ENCODE measurements at regions not wholly inside any gene's neighbourhood (a gene's known extent, or its start where the extent isn't known, plus 50 kb on each side); places are given as distances from the start of the nearest gene placed in this dataset.

DNA sequence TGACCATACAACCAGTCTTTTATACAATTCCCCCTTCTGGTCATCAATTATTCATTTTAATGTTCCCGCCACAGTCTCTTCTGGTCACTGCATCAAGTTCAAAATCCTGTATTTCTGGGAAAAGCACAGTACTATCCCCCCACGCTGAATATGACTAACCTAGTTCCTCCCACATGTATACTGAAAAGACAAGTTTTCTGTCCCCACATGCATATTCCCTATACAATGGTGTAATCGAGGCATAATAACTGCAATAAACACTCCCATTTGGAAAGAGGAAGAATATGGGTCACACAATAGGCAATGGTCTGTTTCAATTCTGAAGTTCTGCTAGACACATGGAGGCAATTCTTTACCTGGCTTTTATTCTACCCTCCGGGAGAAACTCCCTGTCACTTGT is 344.9 kb downstream of the EFNA5 start:
- DNase-seq (ENCODE audit: low spot score), result no peak

DNA sequence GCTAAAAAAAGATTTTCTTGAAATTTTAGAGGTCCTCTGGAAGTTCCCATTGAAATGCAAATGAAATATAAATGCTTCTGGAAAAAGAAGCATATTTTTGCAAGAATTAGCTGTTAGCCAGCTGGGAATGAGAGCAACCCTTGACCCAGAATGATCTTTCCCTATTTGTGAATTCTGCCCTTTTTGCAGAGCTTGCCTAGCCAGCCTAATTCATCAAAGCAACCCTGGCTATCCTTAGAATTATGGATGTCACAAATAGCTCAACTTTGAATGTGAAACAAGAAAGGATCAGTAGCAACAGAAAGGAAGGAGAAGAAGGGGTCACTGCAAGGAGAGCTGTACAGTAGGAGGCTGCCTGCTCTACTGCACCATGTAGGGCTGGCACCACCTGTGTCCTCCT is 345.9 kb downstream of the EFNA5 start:
- DNase-seq (ENCODE audit: low spot score), result no peak

DNA sequence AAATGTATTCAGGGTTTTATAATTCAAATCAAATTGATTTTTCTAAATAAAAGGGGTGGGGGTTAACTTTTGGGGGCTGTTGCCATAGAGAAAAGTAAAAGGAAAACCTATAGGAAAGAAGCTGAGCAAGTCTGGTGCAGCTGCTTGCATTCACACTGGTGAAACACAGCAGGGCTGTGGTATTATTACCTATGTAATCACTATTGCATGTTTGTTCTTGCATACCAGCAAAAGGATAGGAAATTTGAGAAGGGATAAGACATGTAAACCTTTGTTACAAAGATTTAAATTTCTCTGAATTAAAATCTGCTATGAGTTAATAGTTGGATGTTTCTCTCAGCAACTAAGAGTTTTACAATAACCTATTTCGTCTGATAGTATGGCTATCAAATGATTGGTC is 346.7 kb downstream of the EFNA5 start:
- DNase-seq (ENCODE audit: low spot score), result no peak

DNA sequence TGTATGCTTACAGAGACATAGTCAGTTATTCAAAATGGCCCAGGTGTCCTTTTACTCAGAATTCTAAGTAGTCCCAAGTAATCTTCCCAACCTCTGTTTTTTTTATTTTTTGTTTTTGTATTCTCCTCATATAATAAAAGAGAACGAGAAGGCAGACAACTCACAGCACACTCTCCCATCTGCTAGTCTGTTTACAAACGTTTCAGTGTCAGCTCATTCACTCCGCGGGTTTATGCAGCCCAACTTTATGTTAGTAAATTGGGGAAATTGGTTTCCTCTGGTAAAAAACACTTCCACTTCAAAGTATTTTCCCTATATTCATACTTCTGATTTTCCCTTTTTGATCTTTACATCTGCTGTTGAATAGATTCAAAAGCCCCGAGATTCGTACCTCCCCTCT is 347.2 kb downstream of the EFNA5 start:
- DNase-seq (ENCODE audit: low spot score), result no peak

DNA sequence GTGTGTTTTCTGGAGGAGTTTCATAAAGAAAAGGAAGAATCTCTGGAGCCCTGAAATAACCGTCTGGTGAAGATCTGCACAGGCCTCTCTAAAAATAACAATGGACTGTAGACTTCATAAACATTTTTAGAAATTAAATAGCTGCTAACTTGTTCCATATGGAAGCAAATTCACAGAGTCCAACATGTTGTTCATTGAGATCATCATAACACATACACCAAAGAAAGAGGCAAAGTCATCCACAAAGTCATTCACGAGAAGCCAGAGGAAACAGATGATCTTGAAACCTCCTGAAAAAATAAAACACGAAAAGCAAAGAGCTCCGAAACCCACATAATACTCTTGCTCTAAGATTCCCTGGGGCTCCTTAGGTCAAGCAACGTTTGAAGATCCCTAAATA is 347.8 kb downstream of the EFNA5 start:
- no peak for DNase-seq (ENCODE audit: low spot score)

DNA sequence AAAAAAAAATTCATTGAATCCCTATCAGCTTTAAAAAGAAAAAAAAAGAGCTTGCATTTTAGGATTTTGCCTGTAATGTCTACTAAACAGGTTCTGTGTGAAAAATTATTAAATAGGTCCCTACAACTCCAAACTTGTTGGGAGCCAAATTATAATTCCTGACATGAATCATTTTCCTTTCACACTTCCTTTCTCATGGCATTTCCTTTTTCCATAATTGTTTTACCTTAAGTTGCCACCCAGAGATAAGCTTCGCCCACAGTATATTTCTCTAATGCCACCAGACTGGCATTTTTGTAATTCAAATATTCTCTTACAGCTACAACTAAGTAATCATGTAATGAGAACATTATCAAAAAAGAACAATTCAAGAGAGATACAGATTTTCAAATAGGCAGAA is 348.8 kb downstream of the EFNA5 start:
- DNase-seq (ENCODE audit: low spot score), result no peak

DNA sequence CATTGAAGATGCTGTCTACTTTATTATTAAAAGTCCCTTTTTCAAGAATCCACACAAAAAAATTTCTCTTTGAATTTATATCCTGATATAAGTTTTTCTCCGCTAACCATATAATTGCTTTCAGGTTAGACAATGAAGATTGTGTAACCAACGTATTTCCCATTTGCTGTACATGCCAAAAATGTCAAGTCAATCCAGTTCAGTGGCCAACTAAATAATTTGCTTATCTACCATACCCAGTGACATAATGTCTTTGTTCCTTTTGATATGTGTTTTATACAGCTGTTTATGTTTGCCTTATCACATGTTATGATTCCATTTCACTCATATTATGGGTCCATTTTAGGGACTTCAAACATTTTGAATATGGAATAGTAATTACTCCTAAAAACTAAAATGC is 349.9 kb downstream of the EFNA5 start:
- DNase-seq (ENCODE audit: low spot score), result no peak

DNA sequence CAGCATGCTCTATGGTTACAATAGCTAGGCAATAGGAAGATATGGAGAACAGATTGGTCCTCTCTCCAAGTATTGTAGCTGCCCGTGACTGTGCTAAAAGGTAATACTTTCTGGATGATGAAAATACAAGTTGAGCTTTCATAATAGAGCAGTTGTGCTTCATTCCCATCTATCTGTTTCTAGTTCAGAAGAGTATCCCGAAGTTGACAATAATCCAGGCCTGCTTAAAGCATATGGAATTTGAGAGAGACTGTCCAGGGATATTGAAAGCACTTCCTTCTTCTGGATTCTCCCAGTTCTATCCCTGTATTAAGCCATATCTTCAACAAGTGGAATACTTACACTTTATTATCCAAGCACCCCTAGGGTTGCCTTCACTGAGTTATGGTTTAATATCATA is 350.4 kb downstream of the EFNA5 start:
- DNase-seq (ENCODE audit: low spot score), result no peak

DNA sequence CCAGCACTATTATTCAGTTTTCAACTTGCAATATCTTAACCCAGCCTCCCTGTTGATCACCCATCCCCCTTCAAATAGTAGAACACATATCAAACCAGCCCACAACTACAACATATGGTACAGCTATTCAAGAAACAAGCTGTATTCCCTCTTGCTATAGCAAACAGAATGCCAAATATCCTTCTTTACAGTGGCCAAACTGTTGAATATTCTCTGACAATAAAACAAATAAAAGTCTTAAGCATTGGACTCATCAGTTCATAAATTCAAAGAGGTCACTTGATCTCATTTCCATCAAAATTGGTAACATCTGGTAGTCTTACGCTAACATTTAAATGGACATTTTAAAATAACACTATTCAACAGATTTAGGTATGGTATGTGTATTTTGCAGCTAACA is 350.8 kb downstream of the EFNA5 start:
- no peak for DNase-seq (ENCODE audit: low spot score)

DNA sequence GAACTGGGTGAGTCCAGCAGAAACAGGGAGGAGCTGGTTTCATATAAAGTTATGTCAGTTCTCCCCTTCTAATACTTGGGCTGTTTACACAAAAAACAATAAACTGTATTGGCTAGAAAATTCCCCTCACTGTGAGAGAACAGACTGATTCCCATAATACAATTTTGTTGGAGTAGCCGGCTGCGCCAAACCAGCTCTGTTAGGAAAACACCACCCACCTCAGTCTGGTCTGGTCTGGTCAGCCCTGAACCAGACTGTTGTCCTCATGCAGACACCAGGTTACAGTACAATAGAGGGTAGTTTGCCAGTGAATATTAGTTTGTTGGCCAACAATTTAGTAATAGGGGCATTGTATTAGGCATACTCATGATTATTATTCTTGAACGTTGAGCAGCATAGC is 356.4 kb downstream of the EFNA5 start:
- DNase-seq (ENCODE audit: low spot score), result no peak

DNA sequence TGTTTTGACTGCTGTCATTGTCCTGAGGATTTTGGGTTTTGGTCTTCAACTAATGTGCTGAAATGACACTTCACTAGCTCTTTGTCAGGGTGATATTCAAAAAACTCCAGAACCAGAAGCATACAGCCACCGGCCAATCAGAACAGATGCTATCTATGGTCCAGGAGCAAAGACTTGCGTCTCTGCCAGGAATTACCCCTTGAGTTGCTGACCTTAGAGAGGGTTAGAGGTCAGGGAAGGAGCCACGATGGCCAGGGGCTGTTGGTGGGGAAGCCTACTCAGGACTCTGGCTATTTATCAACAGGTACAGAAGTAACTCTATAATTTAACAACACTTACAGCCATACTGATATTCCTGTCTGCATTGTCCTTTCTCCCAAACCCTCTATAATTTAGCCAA is 356.8 kb downstream of the EFNA5 start:
- DNase-seq (ENCODE audit: low spot score), result no peak

DNA sequence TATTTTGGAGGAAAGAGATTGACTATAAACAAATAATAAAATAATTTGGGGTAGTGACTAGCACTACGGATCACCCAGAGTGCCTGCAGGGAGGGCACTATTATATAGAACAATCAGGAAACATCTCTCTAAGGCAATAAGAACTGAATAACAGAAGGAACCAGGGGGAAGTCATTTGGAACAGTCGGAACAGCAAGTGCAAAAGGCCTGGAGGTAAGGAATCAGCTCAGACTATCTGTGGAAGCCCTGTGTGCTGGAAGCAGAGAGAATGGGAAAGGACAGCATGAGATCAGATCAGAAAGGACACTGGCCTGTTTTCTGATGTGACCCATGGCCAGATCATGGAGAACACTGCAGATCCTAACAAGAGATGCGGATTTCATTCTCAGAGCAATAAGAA is 357.6 kb downstream of the EFNA5 start:
- no peak for DNase-seq (ENCODE audit: low spot score)

DNA sequence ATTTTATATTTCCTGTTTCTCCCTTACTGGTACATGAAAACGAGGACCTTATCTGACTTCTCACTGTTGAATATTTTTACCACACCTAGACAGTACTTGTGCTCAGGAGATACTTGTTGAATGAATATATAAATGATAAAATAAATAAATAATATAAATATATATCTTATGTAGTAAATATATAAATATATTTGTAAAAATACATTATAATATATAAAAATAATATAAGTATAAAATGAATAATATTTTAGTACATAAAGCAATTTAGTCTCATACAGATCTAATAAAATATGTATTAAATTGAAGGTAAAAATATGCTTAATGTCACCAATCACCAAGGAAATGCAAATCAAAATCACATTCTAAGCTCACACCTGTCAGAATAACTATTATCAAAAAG is 360.6 kb downstream of the EFNA5 start:
- no peak for DNase-seq (ENCODE audit: low spot score)

DNA sequence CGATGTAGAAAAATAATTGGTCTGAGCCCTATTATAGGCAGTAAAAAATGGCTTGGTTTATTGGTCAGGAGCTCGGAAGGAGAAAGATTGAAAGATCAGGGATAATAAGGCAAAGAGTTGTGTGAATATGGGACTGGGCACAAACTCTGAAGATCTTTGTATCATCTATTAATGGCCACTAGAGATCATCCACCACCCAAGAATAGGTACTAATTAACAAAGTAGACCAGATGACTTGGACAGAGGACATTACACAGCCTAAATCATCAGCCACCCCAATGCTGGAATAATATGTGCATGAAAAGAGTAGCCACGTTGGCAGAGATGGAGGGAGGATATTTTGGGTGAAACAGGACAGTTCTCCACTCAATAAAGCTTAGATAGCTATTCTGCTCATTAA is 364.1 kb downstream of the EFNA5 start:
- DNase-seq (ENCODE audit: low spot score), result no peak

DNA sequence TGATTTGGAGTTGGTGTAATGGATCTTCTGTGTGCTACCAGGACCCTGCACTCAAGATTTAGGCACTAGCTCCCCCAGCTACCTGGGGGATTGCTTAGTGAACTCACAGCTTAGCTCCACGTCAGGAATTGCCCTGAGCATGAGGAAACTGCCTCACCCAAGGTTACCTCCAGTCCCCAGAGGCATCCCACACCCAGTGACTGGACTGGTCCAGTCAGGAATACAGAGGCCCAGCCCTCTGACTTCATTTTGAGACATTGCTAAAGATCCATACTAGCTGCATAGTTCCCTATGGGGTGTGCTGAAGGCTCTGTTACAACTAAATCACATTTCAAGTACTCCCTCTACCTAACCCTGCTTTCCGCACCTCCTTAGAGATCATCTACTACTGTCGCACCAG is 364.7 kb downstream of the EFNA5 start:
- DNase-seq (ENCODE audit: low spot score), result no peak

DNA sequence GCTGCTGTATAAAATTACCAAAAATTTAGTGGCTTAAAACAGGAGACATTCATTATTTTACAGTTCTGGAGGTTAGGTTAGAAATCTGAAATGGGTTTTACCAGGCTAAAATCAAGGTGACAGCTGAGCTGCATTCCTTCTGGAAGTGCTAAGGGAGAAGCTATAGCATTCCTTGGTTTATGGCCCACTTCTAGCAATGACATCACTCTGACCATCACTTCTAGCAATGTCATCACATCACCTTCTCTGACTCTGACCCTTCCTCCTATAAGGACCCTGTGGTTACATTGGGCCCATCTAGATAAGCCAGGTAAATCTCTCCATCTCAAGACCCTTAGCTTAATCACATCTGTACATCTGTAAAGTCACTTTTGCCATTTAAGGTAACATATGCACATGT is 366.1 kb downstream of the EFNA5 start:
- no peak for DNase-seq (ENCODE audit: low spot score)

DNA sequence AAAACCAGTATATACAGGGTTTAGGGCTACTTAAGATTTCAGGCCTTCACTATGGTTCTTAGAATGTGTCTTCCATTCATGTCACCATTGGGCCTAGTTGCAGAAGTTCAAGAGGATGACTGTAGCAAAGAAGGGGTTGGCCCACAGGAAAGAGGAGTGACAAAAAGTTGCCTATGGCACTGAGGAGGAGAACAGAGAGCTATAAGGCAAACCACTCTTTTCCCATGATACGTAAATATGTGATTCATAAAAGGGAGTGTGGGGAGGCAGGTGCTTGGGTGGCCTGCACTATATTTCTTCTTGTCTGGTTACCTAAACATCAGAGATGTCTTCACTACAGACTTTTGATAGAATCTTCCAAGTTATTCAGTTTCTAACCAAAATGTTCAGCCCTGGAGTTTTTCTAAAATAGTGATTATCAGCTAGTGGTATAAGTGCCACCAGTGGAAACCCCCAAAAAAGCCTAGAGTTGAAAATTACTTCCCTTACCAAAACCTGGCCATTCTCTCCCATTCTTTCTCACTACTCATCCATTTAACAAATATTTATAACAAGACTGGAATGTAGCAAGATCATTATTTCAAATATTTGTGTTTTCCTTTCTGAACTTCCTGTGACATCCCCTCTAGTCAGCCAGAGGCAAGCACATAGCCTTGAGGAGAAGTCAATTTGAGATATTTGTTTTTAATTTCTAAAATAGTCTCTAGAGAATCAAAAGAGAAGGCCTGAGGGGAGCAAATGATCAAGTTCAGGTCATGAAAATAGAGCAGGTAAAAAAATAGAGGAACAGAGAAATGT is 367.4 kb downstream of the EFNA5 start:
- DNase-seq (ENCODE audit: low spot score), result no peak

DNA sequence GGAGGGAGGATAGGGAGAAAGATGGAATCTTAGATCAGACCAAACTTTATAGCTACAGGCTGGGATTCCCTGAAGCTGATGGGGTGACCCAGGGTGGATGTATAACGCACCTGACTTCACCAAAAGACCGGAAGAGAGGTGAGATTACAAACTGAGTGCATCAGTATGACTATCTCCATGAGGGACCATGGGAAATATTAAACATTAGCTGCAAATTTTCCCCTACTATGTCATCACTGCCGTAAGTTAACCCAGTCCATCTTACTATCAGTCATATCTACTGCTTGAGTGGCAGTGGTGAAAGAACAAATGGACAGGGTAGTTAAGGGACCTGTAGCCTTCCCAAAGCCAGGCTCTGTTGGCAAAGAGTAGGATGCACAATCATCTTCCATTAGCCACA is 368.3 kb downstream of the EFNA5 start:
- DNase-seq (ENCODE audit: low spot score), result no peak

DNA sequence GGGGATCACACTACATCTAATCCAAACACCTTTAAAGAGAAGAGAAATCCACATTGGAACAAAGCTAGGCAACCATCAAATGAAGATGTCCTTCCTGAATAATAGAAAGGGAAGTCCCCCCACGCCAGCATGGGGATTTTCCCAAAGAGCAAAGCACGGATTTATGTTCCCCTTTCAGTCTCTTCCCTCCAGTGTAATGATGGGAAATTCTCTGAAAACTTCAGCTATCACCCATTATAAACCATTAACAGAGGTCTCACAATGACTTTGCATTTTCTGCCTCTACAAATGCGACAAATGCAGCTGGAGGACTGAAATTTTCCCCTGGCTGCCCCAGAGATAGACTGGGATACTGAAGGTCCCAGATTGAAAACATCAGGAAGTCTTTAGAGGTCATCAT is 368.7 kb downstream of the EFNA5 start:
- DNase-seq (ENCODE audit: low spot score), result no peak

DNA sequence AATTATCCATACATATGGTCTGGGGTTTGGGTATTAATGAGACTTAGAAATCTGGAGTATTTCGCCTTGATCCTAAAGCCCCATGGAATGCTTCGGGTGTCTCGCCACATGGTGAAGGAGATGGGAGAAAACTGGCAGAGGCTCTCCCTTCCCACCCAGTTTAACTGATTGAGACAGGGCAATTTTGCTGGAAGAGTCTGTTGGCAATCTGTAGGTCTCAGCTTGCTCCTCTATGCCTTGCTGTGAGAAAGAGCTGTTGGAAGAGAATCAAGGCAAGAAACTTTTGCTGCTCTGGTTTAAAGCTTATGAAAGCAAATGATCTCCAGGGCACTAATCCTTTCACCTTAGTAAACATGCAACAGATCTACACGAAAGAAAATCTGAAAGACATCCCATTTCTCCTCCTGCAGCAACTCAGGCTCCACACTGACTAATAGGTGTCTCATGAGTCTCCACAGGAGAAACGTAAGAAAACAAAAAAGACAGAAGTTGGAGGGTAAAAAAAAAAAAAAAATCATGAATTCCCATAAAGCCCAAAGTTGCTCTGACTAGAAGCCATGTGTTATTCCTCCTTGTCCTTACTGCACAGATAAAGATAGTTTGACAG is 369.9 kb downstream of the EFNA5 start:
- no peak for DNase-seq (ENCODE audit: low spot score)

DNA sequence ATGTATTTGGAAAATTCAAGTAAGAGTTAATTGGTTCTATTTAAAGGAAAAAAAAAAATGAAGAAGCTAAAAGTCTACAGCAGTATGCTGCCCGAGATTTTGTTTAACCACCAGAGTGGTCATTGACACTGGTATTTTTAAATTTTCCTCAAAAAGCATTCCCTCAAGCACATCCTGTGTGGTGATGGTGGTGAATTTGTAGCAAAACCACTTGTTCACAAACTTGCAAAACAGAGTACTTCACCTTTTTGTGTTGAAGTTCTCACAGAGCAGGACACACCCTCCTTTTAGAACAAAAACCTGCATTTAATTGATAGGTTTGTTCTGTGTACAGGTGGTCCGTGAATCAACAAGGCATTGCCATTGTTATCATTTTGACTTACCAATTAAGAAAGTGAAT is 374.2 kb downstream of the EFNA5 start:
- DNase-seq (ENCODE audit: low spot score), result no peak

DNA sequence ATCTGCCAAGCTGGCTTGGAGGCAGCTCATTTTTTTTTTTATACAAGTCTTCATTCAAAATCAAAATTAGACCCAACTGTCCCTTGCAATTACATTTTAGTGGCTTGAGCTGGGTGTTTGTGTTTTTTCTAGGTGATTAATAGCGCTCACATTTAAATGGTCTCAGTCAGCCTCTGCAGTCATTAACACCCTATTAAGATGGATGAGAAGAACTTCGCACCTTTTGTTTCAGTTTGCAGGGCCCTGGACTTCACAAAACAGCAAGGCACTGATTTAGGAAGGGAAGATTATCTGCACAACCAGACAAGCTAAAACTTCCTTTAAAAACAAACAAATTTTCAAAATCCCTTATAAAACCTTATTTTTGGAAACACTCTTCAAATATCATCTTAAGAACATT is 374.8 kb downstream of the EFNA5 start:
- no peak for DNase-seq (ENCODE audit: low spot score)

DNA sequence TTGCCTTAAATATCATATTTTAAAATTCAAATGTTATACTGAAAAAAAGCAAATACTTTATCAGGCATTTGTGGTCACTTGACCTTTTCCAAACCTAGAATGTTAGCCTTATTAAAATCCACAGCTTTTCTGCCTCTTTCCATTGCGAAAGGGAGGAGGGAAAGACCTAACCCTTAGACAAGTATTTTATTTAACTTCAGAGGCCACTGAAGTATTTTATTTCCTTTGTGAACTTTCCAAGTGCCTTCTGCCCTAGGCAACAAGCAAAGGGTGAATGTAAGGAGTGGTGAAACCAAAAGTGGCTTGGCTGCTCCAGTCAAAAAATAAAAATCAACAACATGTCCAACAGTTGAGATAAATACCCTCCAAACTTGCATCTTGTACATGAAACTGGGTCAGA is 376.1 kb downstream of the EFNA5 start:
- no peak for DNase-seq (ENCODE audit: low spot score)

DNA sequence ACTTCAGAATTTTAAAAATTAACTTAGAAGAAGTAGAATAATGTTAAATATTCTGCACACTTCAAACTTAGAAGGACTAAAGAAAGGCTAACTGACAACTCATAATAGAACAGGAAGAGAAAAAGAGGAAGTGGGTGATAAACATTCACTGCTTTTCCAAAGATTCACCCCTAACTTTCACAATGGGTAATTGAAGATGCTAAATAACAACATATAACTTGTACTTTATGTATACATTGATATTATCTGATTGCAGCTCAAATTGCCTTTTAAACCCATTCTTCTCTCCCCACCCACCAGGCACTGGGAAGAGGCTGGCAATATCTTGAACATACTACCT is 376.6 kb downstream of the EFNA5 start:
- no peak for DNase-seq (ENCODE audit: low spot score)

All from hematopoietic multipotent progenitor cell treated with erythropoietin and hydrocortisone succinate and interleukin-3 and kit ligand, for 17 days (in vitro differentiated cells).